A549 (cell line): ENCODE measurements at regions not wholly inside any gene's neighbourhood (a gene's known extent, or its start where the extent isn't known, plus 50 kb on each side); places are given as distances from the start of the nearest gene placed in this dataset.
"Not testable (repeated sequence)": the region's sequence is repeated elsewhere in the genome, so short reads cannot be mapped to it uniquely, and the experiment has no call there.

ENCODE experiments used
- ATAC-seq, 2 experiments: fragments of 200-7000 bp in 1 of 2; fragments of >200 bp in 1 of 2; cut with Nextera tagmentation in 1 of 2; cut with Tn5 transposase in 1 of 2; 3 replicates each; pipeline versions ENCODE4 v1.8.0 to v1.9.1; 2018 to 2020; ENCODE audit warnings: mild to moderate bottlenecking in 1 of 2, moderate library complexity in 1 of 2
- CTCF ChIA-PET: fragments of 300-600 bp; sonication (Branson Sonifier 250); formaldehyde crosslinking; extraction: SDS; loops from one replicate; lab custom pipeline; 2021; ENCODE audit warnings: antibody characterized with exemption, inconsistent platforms; lab: Yijun Ruan, JAX
- POLR2A ChIA-PET: fragments of 350-600 bp; formaldehyde crosslinking; extraction: SDS; loops from one replicate; lab custom pipeline; 2021; ENCODE audit warnings: antibody characterized with exemption, inconsistent platforms; lab: Yijun Ruan, JAX
- DNase-seq, 2 experiments: peaks; one replicate each; pipeline versions ENCODE4 v3.0.0 to v3.0.0-alpha.2; 2011 to 2016; ENCODE audit warnings: low read depth in 1 of 2, low spot score in 1 of 2
- FAIRE-seq: peaks from 2 replicates; lab custom pipeline; 2011; peaks lifted over from hg19 to GRCh38; lab: Jason Lieb, UNC
- H3K27ac ChIP-seq, 2 experiments: fragments of >200 bp; sonication (Bioruptor Twin); formaldehyde crosslinking; 3 replicates each; pipeline ENCODE4 v1.5.1; 2016 to 2017
- H3K4me1 ChIP-seq: fragments of >200 bp; sonication (Bioruptor Twin); formaldehyde crosslinking; 3 replicates; pipeline ENCODE4 v1.6.1; 2016
- H3K4me2 ChIP-seq: fragments of >200 bp; sonication (Bioruptor Twin); formaldehyde crosslinking; 3 replicates; pipeline ENCODE4 v1.6.1; 2016
- H3K4me3 ChIP-seq: fragments of >200 bp; sonication (Bioruptor Twin); formaldehyde crosslinking; 3 replicates; pipeline ENCODE4 v1.5.1; 2016
- H3K9me3 ChIP-seq: fragments of >200 bp; sonication (Bioruptor Twin); formaldehyde crosslinking; 3 replicates; pipeline ENCODE4 v1.6.1; 2016
- CBX2 ChIP-seq: fragments of 200-600 bp; sonication (generic); IDR thresholded peaks from 2 replicates; pipeline ENCODE4 v1.6.1; 2016; ENCODE audit warnings: low read depth, mild to moderate bottlenecking, borderline replicate concordance
- CBX8 ChIP-seq: fragments of 200-600 bp; sonication (generic); IDR thresholded peaks from 2 replicates; pipeline ENCODE4 v1.6.1; 2016
- CEBPB ChIP-seq, 2 experiments: fragments of >200 bp in 1 of 2; sonication (Bioruptor Twin) in 1 of 2; formaldehyde crosslinking in 1 of 2; IDR thresholded peaks; 2 replicates each; pipeline ENCODE4 v1.6.1; 2012 to 2016
- EHMT2 ChIP-seq: fragments of 200-600 bp; sonication (generic); IDR thresholded peaks from 2 replicates; pipeline ENCODE4 v1.6.1; 2016; ENCODE audit warnings: antibody characterized with exemption, low read depth, mild to moderate bottlenecking, moderate library complexity
- ESRRA ChIP-seq: fragments of 150-350 bp; IDR thresholded peaks from 2 replicates; pipeline ENCODE4 v1.6.1; 2014; ENCODE audit warnings: mild to moderate bottlenecking, low read length, borderline replicate concordance
- FOSB ChIP-seq: fragments of 250-450 bp; sonication (Bioruptor Pico); IDR thresholded peaks from 2 replicates; pipeline ENCODE4 v1.5.0; 2020; ENCODE audit warnings: mild to moderate bottlenecking, moderate library complexity
- HOXB5 ChIP-seq: fragments of 250-450 bp; sonication (Bioruptor Pico); IDR thresholded peaks from 2 replicates; pipeline ENCODE4 v1.5.0; 2020; ENCODE audit warnings: mild to moderate bottlenecking, moderate library complexity
- JUN ChIP-seq, 2 experiments: fragments of >200 bp; sonication (Bioruptor Twin); formaldehyde crosslinking; IDR thresholded peaks; 2 replicates in 1 of 2; 3 replicates in 1 of 2; pipeline ENCODE4 v1.6.1; 2016 to 2017
- MYC ChIP-seq: IDR thresholded peaks from 2 replicates; pipeline ENCODE4 v1.6.1; 2012; ENCODE audit warnings: mild to moderate bottlenecking, inconsistent platforms, low read length, improper control_type of control experiment, borderline replicate concordance
- RAD21 ChIP-seq, 2 experiments: fragments of >200 bp in 1 of 2; sonication (Bioruptor Twin) in 1 of 2; formaldehyde crosslinking in 1 of 2; IDR thresholded peaks in 1 of 2; conservative IDR thresholded peaks in 1 of 2; 2 replicates in 1 of 2; 3 replicates in 1 of 2; pipeline ENCODE4 v1.6.1; 2012 to 2018; ENCODE audit warnings: inconsistent platforms in 1 of 2
- RFX5 ChIP-seq: fragments of 450-650 bp; IDR thresholded peaks from 2 replicates; pipeline ENCODE4 v1.7.1; 2014; ENCODE audit warnings: antibody characterized with exemption, mild to moderate bottlenecking, moderate library complexity
- RNF2 ChIP-seq: fragments of 200-600 bp; sonication (generic); IDR thresholded peaks from 2 replicates; pipeline ENCODE4 v1.6.1; 2016; ENCODE audit warnings: low read depth, mild to moderate bottlenecking, antibody characterized with exemption, moderate library complexity, borderline replicate concordance
- ZFP36 ChIP-seq: fragments of 450-650 bp; IDR thresholded peaks from 2 replicates; pipeline ENCODE4 v1.6.1; 2014; ENCODE audit warnings: borderline replicate concordance; ENCODE audit not compliant: partially characterized antibody
- WGBS: methylation state at CpG from one replicate; pipeline ENCODE4 v1.1.6; 2017; ENCODE audit errors: missing lambda C conversion rate; 5-methylcytosine and 5-hydroxymethylcytosine counted together
- TF ChIP-seq, protein P1 (sequence below): fragments of 250-450 bp; sonication (Bioruptor Pico); IDR thresholded peaks from 2 replicates; pipeline ENCODE4 v1.5.0; 2021; ENCODE audit warnings: mild to moderate bottlenecking, moderate library complexity, borderline replicate concordance
- TF ChIP-seq, protein P2 (sequence below): fragments of >200 bp; sonication (Bioruptor Twin); formaldehyde crosslinking; IDR thresholded peaks from 3 replicates; pipeline ENCODE4 v1.5.1; 2016
- TF ChIP-seq, protein P3 (sequence below): fragments of >200 bp; sonication (Bioruptor Twin); formaldehyde crosslinking; IDR thresholded peaks from 2 replicates; pipeline ENCODE4 v1.6.1; 2016

DNA sequence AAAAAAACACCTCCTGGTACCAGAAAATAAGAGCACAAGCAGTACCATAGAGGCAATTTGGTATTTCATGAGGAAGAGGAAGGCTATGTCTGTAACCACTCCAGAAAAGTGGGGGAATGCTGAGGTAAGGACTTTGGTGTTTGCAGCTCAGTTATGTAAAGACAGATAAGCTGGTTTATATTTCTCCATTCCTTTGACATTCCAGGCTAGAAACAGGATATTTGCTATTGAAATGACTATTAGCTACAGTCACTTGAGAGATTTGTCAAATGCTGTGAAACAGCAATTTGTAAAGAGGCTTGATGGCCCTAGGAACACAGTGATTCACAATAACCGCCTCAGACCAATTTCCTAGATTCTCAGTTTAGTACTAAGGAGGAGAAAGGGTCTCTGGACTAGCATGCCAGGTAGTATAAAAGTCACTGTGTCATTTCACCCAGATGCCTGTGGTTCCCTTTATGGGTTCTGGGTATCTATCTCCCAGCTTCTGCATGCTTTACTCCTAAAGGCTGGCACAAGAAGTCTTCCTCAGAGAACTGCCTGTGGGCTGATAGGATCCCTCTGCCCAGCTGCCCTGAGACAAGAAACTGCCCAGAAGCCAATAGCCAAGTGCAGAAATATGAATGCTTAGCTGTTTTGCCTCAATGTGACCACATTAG lies 80.5 kb downstream of the VCAM1 start (continued):
- no peak for TF ChIP-seq JUN (IDR thresholded peaks at IDR 0.05)
- TF ChIP-seq ZFP36 = no peak
- TF ChIP-seq EHMT2 = no peak
- TF ChIP-seq, protein P1, sequence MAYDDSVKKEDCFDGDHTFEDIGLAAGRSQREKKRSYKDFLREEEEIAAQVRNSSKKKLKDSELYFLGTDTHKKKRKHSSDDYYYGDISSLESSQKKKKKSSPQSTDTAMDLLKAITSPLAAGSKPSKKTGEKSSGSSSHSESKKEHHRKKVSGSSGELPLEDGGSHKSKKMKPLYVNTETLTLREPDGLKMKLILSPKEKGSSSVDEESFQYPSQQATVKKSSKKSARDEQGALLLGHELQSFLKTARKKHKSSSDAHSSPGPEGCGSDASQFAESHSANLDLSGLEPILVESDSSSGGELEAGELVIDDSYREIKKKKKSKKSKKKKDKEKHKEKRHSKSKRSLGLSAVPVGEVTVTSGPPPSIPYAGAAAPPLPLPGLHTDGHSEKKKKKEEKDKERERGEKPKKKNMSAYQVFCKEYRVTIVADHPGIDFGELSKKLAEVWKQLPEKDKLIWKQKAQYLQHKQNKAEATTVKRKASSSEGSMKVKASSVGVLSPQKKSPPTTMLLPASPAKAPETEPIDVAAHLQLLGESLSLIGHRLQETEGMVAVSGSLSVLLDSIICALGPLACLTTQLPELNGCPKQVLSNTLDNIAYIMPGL (CRISPR knock-in tag) = no peak
- TF ChIP-seq RNF2 = no peak

DNA sequence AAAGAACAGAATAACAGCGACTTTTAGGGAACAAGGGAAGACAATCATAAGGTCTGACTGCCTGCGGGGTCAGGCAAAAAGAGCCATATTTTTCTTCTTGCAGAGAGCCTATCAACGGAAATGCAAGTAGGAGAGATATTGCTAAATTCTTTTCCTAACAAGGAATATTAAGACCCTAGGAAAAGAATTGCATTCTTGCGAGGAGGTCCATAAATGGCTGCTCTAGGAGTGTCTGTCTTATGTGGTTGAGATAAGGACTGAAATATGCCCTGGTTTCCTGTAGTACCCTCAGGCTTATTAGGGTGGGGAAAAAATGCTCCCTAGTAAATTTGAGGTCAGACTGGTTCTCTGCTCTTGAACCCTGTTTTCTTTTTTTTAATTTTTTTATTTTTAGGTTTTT lies 81.7 kb downstream of the VCAM1 start:
- POLR2A ChIA-PET, H3K4me2 ChIP-seq, H3K9me3 ChIP-seq, H3K27ac ChIP-seq, H3K4me1 ChIP-seq, DNase-seq, H3K4me3 ChIP-seq, ATAC-seq, FAIRE-seq: not testable (repeated sequence)
- 66% methylated on average over 4 of the region's 4 CpGs for WGBS
- CTCF ChIA-PET = interaction anchor here (1.3 kb wide), 1 partner anchor 14 kb away, joined by 4 read pairs; no protein-coding TSS in a partner anchor

DNA sequence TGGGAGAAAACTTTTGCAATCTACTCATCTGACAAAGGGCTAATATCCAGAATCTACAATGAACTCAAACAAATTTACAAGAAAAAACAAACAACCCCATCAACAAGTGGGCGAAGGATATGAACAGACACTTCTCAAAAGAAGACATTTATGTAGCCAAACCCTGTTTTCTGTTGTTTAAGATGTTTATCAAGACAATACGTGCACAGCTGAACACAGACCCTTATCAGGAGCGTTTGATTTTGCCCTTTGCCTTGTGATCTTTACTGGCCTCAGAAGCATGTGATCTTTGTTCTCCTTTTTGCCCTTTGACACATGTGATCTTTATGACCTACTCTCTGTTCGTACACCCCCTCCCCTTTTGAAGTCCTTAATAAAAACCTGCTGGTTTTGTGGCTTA lies 83.7 kb downstream of the VCAM1 start:
- WGBS = 49% methylated on average over 4 of the region's 4 CpGs
- DNase-seq, POLR2A ChIA-PET, H3K4me2 ChIP-seq, H3K9me3 ChIP-seq, ATAC-seq, H3K4me1 ChIP-seq, CTCF ChIA-PET, H3K4me3 ChIP-seq, FAIRE-seq, H3K27ac ChIP-seq: not testable (repeated sequence)

DNA sequence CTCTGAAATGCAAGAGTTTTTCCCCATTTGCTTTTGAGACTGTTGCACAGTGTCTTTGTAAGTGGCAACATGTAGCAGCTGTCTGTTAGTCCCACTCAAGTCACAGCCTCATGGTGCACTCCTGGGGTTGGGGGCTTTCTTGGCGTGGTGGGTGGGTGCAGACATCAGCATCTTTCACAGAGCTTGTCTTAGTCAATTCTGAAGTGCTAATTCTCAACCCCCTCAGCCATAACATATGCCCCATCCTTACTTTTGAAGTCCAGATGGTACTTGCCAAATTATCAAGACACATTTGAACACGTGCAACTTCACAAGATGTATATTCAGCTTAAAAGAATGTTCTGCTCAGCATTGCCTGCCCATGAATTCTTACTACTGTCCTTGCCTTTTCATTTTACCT lies 87.1 kb downstream of the VCAM1 start:
- H3K4me1 ChIP-seq = no peaks in the 10 kb centered on the region
- ATAC-seq (no peak), FAIRE-seq (no peak), DNase-seq (no peak)
- no peak overlapping the region for H3K4me2 ChIP-seq
- no peaks in the 10 kb centered on the region for H3K9me3 ChIP-seq
- WGBS = 10% methylated on average over 2 of the region's 2 CpGs
- no peak for TF ChIP-seq ESRRA
- TF ChIP-seq RFX5 = no peak
- TF ChIP-seq MYC = no peak
- no peak for TF ChIP-seq CEBPB (IDR thresholded peaks at IDR 0.05)
- TF ChIP-seq RAD21 (conservative IDR thresholded peaks at IDR 0.05 in 1 of 2, IDR thresholded peaks at IDR 0.05 in 1 of 2) = no peak
- no peak for TF ChIP-seq FOSB (CRISPR knock-in tag)
- TF ChIP-seq, protein P2, sequence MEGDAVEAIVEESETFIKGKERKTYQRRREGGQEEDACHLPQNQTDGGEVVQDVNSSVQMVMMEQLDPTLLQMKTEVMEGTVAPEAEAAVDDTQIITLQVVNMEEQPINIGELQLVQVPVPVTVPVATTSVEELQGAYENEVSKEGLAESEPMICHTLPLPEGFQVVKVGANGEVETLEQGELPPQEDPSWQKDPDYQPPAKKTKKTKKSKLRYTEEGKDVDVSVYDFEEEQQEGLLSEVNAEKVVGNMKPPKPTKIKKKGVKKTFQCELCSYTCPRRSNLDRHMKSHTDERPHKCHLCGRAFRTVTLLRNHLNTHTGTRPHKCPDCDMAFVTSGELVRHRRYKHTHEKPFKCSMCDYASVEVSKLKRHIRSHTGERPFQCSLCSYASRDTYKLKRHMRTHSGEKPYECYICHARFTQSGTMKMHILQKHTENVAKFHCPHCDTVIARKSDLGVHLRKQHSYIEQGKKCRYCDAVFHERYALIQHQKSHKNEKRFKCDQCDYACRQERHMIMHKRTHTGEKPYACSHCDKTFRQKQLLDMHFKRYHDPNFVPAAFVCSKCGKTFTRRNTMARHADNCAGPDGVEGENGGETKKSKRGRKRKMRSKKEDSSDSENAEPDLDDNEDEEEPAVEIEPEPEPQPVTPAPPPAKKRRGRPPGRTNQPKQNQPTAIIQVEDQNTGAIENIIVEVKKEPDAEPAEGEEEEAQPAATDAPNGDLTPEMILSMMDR = no peak
- TF ChIP-seq CBX8 = no peak
- TF ChIP-seq CBX2 = no peak
- TF ChIP-seq, protein P3, sequence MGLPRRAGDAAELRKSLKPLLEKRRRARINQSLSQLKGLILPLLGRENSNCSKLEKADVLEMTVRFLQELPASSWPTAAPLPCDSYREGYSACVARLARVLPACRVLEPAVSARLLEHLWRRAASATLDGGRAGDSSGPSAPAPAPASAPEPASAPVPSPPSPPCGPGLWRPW = no peak
- TF ChIP-seq HOXB5 (CRISPR knock-in tag) = no peak
- ChIA-PET CTCF (interaction anchor here (1.4 kb wide), 1 partner anchor 9 kb away, joined by 3 read pairs; no protein-coding TSS in a partner anchor), POLR2A (no interaction called here)
- H3K4me3 ChIP-seq = no peak overlapping the region
- no peak overlapping the region for H3K27ac ChIP-seq
